ENCODE measurements at regions not wholly inside any gene's neighbourhood (a gene's known extent, or its start where the extent isn't known, plus 50 kb on each side); places are given as distances from the start of the nearest gene placed in this dataset.
"Not testable (repeated sequence)": the region's sequence is repeated elsewhere in the genome, so short reads cannot be mapped to it uniquely, and the experiment has no call there.

- CTCF ChIA-PET: no interaction called here
- Mint-ChIP-seq H3K4me1 (no peaks in the 10 kb centered on the region), H3K9me3 (no peaks in the 10 kb centered on the region), H3K27me3 (no peaks in the 10 kb centered on the region), H3K27ac (no peak overlapping the region), H3K36me3 (no peaks in the 10 kb centered on the region), H3K4me3 (no peak overlapping the region)
- no peak for DNase-seq
Measured at GRCh38 chr2:150208689-150209088, 278.8 kb downstream of the RND3 start.

DNA sequence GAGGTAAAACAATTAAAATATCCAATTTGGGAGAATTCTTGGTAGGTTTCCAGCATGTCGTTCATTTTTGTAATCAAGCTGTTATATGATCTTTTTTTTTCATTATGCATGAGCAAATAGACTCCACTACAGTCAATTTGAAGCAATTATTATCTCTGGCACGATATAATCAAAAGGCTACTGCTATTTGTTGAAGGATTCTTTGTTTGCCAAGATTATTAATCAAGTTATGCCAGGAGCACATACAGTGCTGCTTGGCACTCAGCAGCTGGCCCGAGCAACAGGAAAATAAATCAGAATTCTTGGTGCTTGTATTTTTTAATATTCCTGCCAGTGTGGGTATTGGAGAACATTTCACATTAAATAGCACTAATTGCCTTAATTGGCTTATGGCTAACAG, 279.5 kb downstream of the RND3 start:
- Mint-ChIP-seq H3K4me1 (no peaks in the 10 kb centered on the region), H3K36me3 (no peaks in the 10 kb centered on the region), H3K27me3 (no peaks in the 10 kb centered on the region), H3K27ac (no peak overlapping the region), H3K9me3 (no peaks in the 10 kb centered on the region), H3K4me3 (no peak overlapping the region)
- DNase-seq: no peak
- CTCF ChIA-PET: no interaction called here

DNA sequence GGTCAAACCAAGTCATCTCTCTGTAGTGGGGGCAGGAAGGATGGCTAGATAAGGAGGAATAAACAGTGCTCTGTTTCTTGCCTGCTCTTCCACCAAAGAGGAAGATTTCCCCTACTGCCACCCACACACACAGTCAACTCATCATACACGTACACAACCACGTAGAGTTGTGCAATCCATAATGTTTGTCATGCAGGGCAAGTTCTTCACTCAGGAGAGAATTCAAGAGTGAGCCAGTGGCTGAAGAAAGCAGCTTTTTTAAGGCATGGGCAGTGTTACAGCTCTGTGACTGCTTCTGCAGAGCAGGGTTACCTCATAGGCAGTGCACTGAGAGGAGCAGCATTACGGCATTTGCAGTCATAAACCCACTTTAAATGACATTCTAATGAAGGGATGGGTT, 283.0 kb downstream of the RND3 start:
- Mint-ChIP-seq H3K9me3 (no peaks in the 10 kb centered on the region), H3K4me1 (no peaks in the 10 kb centered on the region), H3K4me3 (no peak overlapping the region), H3K27ac (no peak overlapping the region), H3K36me3 (no peaks in the 10 kb centered on the region), H3K27me3 (no peaks in the 10 kb centered on the region)
- no peak for DNase-seq
- CTCF ChIA-PET: no interaction called here

DNA sequence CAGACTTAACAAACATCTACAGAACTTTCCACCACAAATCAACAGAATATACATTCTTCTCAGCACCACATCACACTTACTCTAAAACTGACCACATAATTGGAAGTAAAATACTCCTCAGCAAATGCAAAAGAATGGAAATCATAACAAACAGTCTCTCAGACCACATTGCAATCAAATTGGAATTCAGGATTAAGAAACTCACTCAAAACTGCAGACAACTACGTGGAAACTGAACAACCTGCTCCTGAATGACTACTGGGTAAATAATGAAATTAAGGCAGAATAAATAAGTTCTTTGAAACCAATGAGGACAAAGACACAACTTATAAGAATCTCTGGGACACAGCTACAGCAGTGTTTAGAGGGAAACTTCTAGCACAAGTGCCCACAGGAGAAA, 292.7 kb downstream of the RND3 start:
- H3K27me3 Mint-ChIP-seq: not testable (repeated sequence)

DNA sequence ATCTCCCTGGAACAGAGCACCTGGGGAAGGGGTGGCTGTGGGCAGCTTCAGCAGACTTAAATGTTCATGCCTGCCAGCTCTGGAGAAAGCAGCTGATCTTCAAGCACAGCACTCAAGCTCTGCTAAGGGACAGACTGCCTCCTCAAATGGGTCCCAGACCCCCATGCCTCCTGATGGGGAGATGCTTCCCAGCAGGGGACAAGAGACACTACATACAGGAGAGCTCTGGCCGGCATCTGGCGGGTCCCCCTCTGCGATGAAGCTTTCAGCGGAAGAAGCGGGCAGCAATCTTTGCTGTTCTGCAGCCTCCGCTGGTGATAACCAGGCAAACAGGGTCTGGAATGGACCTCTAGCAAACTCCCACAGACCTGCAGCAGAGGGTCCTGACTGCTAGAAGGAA, 294.8 kb downstream of the RND3 start:
- DNase-seq: no peak
- H3K27me3 Mint-ChIP-seq: no peaks in the 10 kb centered on the region
- H3K9me3 Mint-ChIP-seq: no peaks in the 10 kb centered on the region
- H3K4me3 Mint-ChIP-seq: no peak overlapping the region
- H3K27ac Mint-ChIP-seq: no peak overlapping the region
- CTCF ChIA-PET: no interaction called here
- H3K4me1 Mint-ChIP-seq: no peaks in the 10 kb centered on the region
- H3K36me3 Mint-ChIP-seq: no peaks in the 10 kb centered on the region

More for the DNA sequence above, 292.7 kb downstream of the RND3 start:
- H3K4me3 Mint-ChIP-seq, H3K4me1 Mint-ChIP-seq, H3K27ac Mint-ChIP-seq, H3K36me3 Mint-ChIP-seq, DNase-seq, CTCF ChIA-PET, H3K9me3 Mint-ChIP-seq: not testable (repeated sequence)

DNA sequence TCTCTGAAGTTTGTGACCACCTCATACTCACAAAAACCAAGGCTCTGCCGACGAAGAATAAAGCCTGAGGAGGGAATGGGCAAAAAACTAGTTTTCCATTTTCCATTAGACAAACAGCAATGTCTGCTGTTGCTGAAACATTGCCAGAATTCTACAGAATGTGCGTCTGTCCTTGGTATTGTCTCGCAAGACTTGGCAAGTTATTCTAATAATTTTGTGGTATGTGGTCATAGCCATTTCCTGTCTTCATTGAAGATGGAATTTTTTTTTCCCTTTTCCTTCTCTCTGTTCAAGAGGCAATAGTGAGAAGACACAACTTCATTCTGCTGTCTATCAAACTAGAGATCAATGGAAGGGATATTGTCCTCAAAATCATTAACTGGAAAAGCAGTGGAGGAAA, 296.1 kb downstream of the RND3 start:
- no peaks in the 10 kb centered on the region for H3K27me3 Mint-ChIP-seq
- no peaks in the 10 kb centered on the region for H3K9me3 Mint-ChIP-seq
- no peak overlapping the region for H3K27ac Mint-ChIP-seq
- DNase-seq: no peak
- H3K4me1 Mint-ChIP-seq: no peaks in the 10 kb centered on the region
- CTCF ChIA-PET: no interaction called here
- no peak overlapping the region for H3K4me3 Mint-ChIP-seq
- H3K36me3 Mint-ChIP-seq: no peaks in the 10 kb centered on the region

DNA sequence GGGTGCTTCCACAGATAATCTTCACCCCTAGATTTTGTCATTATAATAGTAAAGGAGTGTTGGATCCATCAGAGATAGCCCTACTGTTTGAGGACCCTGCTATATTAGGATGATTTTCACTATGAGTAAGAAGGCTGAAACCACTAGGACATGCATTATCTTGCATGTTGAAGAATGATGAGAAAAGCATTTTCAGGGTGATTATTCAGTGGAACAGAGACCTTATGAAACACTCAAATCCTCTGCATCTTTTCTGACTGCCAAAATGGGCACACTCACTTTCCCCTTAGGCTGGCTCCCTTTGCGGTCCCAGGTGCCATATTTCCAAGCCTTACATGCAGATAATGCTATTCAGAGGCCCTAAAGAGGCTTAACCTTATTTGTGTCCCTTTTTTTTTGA, 296.9 kb downstream of the RND3 start:
- Mint-ChIP-seq H3K36me3 (no peaks in the 10 kb centered on the region), H3K27ac (no peak overlapping the region), H3K27me3 (no peaks in the 10 kb centered on the region), H3K9me3 (no peaks in the 10 kb centered on the region), H3K4me3 (no peak overlapping the region), H3K4me1 (no peaks in the 10 kb centered on the region)
- DNase-seq: no peak
- CTCF ChIA-PET: no interaction called here

- no peak for DNase-seq
Measured at GRCh38 chr2:150188800-150189199, 298.7 kb downstream of the RND3 start.

DNA sequence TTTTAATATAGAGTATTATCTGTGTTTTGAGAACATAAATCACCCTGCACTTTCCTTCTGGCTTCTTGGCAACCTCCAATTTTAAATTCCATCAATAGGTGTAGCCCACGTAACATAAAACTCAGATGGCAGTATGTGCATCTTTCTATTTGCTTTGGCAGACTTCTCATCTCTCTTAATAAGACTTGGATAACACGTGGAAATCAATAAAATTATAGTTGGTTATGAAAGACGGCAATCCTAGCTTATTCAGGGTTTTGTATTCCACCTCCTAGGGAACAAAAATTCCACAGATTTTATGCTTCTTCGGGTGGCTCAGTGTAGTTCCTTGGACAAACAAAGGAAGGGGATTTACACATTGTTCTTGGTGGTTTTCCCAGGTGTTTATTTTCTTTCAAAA, 299.3 kb downstream of the RND3 start:
- Mint-ChIP-seq H3K4me3 (no peak overlapping the region), H3K27ac (no peak overlapping the region), H3K27me3 (no peaks in the 10 kb centered on the region), H3K4me1 (no peaks in the 10 kb centered on the region), H3K9me3 (peaks cover 3% of the 10 kb centered on the region), H3K36me3 (no peaks in the 10 kb centered on the region)
- CTCF ChIA-PET: no interaction called here
- no peak for DNase-seq

More at GRCh38 chr2:150188800-150189199, 298.7 kb downstream of the RND3 start:
- Mint-ChIP-seq H3K4me3 (no peak overlapping the region), H3K27me3 (no peaks in the 10 kb centered on the region), H3K36me3 (no peaks in the 10 kb centered on the region), H3K27ac (no peak overlapping the region), H3K4me1 (no peaks in the 10 kb centered on the region), H3K9me3 (peaks cover under 1% of the 10 kb centered on the region)
- CTCF ChIA-PET: no interaction called here

DNA sequence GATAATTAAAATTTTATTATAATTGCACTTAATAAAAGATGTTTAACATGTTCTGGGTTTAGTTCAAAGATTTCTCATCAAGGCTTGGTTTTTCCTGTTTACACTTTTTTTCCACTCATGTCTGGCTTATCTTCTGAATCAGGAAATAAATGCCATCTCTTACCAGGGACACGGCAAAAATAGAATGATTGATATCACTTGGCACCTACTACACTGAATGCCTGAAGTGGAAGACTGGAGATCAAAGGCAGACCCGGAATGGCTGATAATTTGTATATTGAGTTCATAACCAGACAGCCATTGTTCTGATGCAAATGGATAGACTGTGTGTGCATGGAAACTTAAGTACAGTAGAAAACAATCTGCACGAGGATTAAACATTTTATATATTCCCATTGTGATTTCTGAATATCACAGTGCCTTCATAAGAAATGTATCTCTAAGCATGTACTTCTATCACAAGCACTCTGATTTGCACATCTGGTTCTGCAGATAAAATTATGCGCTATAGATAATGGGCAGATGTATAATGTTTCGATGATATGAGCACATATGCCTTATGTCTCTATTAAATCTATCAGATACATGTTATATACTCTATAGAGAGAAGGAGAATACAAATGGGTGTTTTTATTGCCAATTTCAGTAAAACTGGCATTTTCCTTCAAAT, 304.8 kb downstream of the RND3 start:
- no peak for DNase-seq
- Mint-ChIP-seq H3K27ac (no peak overlapping the region), H3K4me3 (no peak overlapping the region), H3K9me3 (peaks cover 3% of the 10 kb centered on the region), H3K36me3 (no peaks in the 10 kb centered on the region), H3K4me1 (no peaks in the 10 kb centered on the region), H3K27me3 (no peaks in the 10 kb centered on the region)
- CTCF ChIA-PET: no interaction called here

DNA sequence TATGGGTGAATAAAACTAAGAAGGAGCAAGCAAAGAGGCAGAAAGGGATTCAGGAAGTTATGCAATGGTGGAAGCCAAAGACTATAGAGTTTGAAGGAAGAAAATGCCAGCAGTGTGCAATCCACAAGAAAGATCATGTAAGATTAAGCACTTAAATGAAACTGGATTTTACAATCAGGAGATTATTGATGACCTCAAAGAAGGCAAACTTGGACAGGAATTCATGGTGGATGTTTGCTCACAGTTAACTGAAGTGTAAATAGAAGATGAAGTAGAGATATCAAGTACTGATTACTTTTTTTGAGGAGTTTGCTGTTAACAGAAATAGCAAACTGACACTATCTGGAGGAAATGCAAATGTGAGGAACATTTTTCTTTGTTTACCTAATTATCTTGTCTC, 308.9 kb downstream of the RND3 start:
- no peaks in the 10 kb centered on the region for H3K27me3 Mint-ChIP-seq
- no peaks in the 10 kb centered on the region for H3K4me1 Mint-ChIP-seq
- no peak for DNase-seq
- H3K36me3 Mint-ChIP-seq: no peaks in the 10 kb centered on the region
- H3K4me3 Mint-ChIP-seq: no peak overlapping the region
- CTCF ChIA-PET: no interaction called here
- no peak overlapping the region for H3K27ac Mint-ChIP-seq
- H3K9me3 Mint-ChIP-seq: peaks cover under 1% of the 10 kb centered on the region

- DNase-seq: no peak
- Mint-ChIP-seq H3K4me1 (no peaks in the 10 kb centered on the region), H3K9me3 (peaks cover 10% of the 10 kb centered on the region), H3K27ac (no peak overlapping the region), H3K36me3 (no peaks in the 10 kb centered on the region), H3K27me3 (no peaks in the 10 kb centered on the region), H3K4me3 (no peak overlapping the region)
- CTCF ChIA-PET: no interaction called here
Measured at GRCh38 chr2:150174971-150175421, 312.5 kb downstream of the RND3 start.

GRCh38 chr2:150174056-150174805, 313.2 kb downstream of the RND3 start:
- H3K9me3 Mint-ChIP-seq: peaks cover 12% of the 10 kb centered on the region
- H3K4me3 Mint-ChIP-seq: no peak overlapping the region
- H3K27me3 Mint-ChIP-seq: no peaks in the 10 kb centered on the region
- no peak overlapping the region for H3K27ac Mint-ChIP-seq
- DNase-seq: no peak
- CTCF ChIA-PET: no interaction called here
- no peaks in the 10 kb centered on the region for H3K4me1 Mint-ChIP-seq
- no peaks in the 10 kb centered on the region for H3K36me3 Mint-ChIP-seq

DNA sequence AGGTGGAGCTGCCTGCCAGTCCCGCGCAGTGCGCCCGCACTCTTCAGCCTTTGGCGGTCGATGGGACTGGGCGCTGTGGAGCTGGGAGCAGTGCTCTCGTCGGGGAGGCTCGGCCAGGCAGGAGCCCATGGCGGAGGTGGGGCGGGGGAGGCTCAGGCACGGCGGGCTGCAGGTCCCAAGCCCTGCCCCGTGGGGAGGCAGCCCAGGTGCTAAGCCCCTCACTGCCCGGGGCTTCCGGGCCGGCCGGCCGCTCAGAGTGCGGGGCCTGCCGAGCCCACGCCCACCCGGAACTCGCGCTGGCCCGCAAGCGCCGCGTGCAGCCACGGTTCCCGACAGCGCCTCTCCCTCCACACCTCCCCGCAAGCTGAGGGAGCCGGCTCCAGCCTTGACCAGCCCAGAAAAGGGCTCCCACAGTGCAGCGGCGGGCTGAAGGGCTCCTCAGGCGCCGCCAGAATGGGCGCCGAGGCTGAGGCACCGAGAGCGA, 316.4 kb downstream of the RND3 start:
- Mint-ChIP-seq H3K4me3 (no peak overlapping the region), H3K27me3 (no peaks in the 10 kb centered on the region), H3K27ac (no peak overlapping the region), H3K4me1 (no peaks in the 10 kb centered on the region), H3K9me3 (peaks cover 12% of the 10 kb centered on the region), H3K36me3 (no peaks in the 10 kb centered on the region)
- DNase-seq: no peak
- CTCF ChIA-PET: no interaction called here

- H3K36me3 Mint-ChIP-seq: no peaks in the 10 kb centered on the region
- no peak for DNase-seq
Measured at GRCh38 chr2:150169237-150169629, 318.2 kb downstream of the RND3 start.

More at GRCh38 chr2:150169237-150169629, 318.2 kb downstream of the RND3 start:
- Mint-ChIP-seq H3K27me3 (no peaks in the 10 kb centered on the region), H3K4me1 (no peaks in the 10 kb centered on the region), H3K9me3 (peaks cover 12% of the 10 kb centered on the region), H3K27ac (no peak overlapping the region), H3K4me3 (no peak overlapping the region)
- CTCF ChIA-PET: no interaction called here

Measured in activated naive CD4-positive, alpha-beta T cell treated with anti-CD3 and anti-CD28 coated beads, Interleukin-2, amount 10 ng/mL, durations not matched to agents 7 days and 5 days (primary cell).